GM12892 (cell line): ENCODE measurements at regions not wholly inside any gene's neighbourhood (a gene's known extent, or its start where the extent isn't known, plus 50 kb on each side); places are given as distances from the start of the nearest gene placed in this dataset.

Experiments used
- POLR2A ChIP-seq: IDR thresholded peaks from 2 replicates; pipeline ENCODE4 v1.6.1; 2011; ENCODE audit warnings: low read depth, low read length, control low read depth
- POLR2AphosphoS5 ChIP-seq: IDR thresholded peaks from 2 replicates; pipeline ENCODE4 v1.6.1; 2011; ENCODE audit warnings: low read depth, low read length, control low read depth

DNA sequence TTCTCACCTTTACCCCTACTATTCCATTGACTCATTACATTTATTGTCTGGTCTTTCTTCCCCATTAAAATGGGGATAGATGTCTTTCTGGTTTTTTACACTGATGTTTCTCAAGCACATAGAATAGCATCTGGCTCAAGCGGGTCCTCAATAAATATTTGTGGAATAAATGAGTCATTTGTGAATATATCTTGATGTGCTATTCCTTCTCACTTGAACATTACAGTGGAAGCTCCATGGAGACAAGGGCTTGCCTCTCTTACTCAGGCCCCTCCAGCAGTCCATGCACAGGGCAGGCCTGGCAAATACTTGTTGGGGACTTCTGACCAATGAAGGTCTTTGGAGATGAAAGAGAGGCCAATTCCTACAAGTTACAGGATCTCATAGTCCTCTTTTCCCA is 151.7 kb upstream of the TAS2R1 start:
- TF ChIP-seq POLR2A, result no peak
- TF ChIP-seq POLR2AphosphoS5, result no peak
